Astrocyte of the cerebellum (primary cell): ENCODE measurements at regions not wholly inside any gene's neighbourhood (a gene's known extent, or its start where the extent isn't known, plus 50 kb on each side); places are given as distances from the start of the nearest gene placed in this dataset.
"Not testable (repeated sequence)": the region's sequence is repeated elsewhere in the genome, so short reads cannot be mapped to it uniquely, and the experiment has no call there.

Experiments
- DNase-seq: peaks from one replicate; pipeline ENCODE4 v3.0.0-alpha.2; 2011; ENCODE audit warnings: low read depth
- H3K4me3 ChIP-seq: 2 replicates; pipeline ENCODE4 v1.5.1; 2011; ENCODE audit warnings: mild to moderate bottlenecking, low read depth, low read length, moderate library complexity
- in situ Hi-C: cut with HindIII; loops from 2 replicates; pipeline ENCODE4 v1.10.0; 2017; ENCODE audit warnings: low sequenced_read_pairs
- TF ChIP-seq, protein P1 (sequence below): IDR thresholded peaks from 2 replicates; pipeline ENCODE4 v1.5.1; 2012; ENCODE audit warnings: low read length, low read depth, moderate library complexity, mild to moderate bottlenecking; ENCODE audit errors: missing control alignments

DNA sequence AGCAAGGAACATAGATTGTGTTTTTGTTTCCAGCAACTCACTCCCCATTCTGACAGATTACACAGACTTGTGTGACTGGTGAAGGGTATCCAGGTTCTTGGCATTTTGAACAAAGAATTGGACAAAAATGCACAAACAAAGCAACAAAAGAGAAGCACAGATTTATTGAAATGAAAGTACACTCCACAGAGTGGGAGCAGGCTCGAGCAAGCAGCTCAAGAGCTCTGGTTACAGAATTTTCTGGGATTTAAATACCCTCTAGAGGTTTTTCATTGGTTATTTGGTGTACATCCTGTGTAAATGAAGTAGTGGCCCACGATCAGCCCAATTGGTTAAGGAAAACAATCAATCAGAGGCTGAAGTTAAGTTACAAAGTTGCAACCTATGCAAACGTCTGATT is 155.0 kb upstream of the JADE1 start:
- no peak for DNase-seq
- no peak overlapping the region for H3K4me3 ChIP-seq
- TF ChIP-seq, protein P1, sequence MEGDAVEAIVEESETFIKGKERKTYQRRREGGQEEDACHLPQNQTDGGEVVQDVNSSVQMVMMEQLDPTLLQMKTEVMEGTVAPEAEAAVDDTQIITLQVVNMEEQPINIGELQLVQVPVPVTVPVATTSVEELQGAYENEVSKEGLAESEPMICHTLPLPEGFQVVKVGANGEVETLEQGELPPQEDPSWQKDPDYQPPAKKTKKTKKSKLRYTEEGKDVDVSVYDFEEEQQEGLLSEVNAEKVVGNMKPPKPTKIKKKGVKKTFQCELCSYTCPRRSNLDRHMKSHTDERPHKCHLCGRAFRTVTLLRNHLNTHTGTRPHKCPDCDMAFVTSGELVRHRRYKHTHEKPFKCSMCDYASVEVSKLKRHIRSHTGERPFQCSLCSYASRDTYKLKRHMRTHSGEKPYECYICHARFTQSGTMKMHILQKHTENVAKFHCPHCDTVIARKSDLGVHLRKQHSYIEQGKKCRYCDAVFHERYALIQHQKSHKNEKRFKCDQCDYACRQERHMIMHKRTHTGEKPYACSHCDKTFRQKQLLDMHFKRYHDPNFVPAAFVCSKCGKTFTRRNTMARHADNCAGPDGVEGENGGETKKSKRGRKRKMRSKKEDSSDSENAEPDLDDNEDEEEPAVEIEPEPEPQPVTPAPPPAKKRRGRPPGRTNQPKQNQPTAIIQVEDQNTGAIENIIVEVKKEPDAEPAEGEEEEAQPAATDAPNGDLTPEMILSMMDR = no peak
- in situ Hi-C loops = no loop called here

- in situ Hi-C loops = no loop called here
- TF ChIP-seq, protein P1 = no peak
- H3K4me3 ChIP-seq = no peak overlapping the region
- no peak for DNase-seq
Measured at GRCh38 chr4:128653527-128654444, 155.7 kb upstream of the JADE1 start.

- in situ Hi-C loops = no loop called here
- no peak overlapping the region for H3K4me3 ChIP-seq
- DNase-seq = no peak
- TF ChIP-seq, protein P1 = no peak
Measured at GRCh38 chr4:128649575-128650205, 159.8 kb upstream of the JADE1 start.

- H3K4me3 ChIP-seq = no peak overlapping the region
- in situ Hi-C loops = no loop called here
- TF ChIP-seq, protein P1 = no peak
- DNase-seq = no peak
Measured at GRCh38 chr4:128649161-128649560, 160.3 kb upstream of the JADE1 start.

DNA sequence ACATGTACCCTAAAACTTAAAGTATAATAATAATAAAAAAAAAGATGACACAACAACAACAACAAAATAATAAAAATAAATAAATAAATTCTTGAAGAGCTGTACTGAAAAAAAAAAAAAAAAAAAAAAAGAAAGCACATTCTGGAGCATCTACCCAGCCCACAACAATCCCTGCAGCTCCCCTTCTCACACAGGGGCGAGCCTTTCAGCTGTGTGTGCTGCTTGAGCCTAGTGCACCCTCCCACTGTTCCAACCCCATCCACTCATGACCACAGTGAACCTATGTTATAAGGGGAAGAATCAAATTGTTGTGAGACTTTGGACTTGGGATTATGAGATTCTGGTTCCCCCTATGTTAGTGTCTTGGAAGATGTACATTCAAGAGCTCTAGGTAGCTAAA is 161.5 kb upstream of the JADE1 start:
- in situ Hi-C loops = no loop called here

GRCh38 chr4:128646893-128647292 is 162.6 kb upstream of the JADE1 start:
- in situ Hi-C loops, H3K4me3 ChIP-seq, DNase-seq: not testable (repeated sequence)

More for the DNA sequence above, 161.5 kb upstream of the JADE1 start:
- TF ChIP-seq, protein P1 = no peak
- no peak for DNase-seq
- no peak overlapping the region for H3K4me3 ChIP-seq

- DNase-seq, H3K4me3 ChIP-seq, in situ Hi-C loops: not testable (repeated sequence)
Measured at GRCh38 chr4:128644693-128645654, 164.5 kb upstream of the JADE1 start.

DNA sequence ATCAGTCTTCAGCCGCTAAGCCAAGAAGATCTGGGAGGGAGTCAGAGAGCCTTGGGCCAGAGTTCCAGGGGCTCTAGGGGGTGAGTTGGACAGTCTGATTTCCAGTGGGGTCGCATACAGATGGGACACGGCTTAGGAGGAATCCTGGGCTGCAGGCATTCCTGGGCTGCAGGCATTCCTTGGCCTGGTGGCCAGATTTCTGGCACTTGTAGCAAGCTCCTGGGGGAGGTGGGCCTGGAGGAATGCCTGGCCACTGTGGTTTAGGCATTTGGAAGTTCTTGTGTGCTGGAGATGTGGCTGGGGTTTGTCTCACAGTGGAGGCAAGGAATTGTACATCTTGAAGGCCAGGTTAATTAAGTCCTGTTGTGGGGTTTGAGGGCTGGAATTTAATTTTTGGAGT is 165.4 kb upstream of the JADE1 start:
- peak; percentile 67 for DNase-seq
- in situ Hi-C loops, H3K4me3 ChIP-seq: not testable (repeated sequence)

- H3K4me3 ChIP-seq, DNase-seq, in situ Hi-C loops: not testable (repeated sequence)
Measured at GRCh38 chr4:128641566-128641965, 167.9 kb upstream of the JADE1 start.
